Myocyte (in vitro differentiated cells): ENCODE measurements at regions not wholly inside any gene's neighbourhood (a gene's known extent, or its start where the extent isn't known, plus 50 kb on each side); places are given as distances from the start of the nearest gene placed in this dataset.
"Not testable (repeated sequence)": the region's sequence is repeated elsewhere in the genome, so short reads cannot be mapped to it uniquely, and the experiment has no call there.

Experiments
- DNase-seq: peaks from one replicate; pipeline ENCODE4 v3.0.0-alpha.2; 2012; ENCODE audit warnings: low read depth

DNA sequence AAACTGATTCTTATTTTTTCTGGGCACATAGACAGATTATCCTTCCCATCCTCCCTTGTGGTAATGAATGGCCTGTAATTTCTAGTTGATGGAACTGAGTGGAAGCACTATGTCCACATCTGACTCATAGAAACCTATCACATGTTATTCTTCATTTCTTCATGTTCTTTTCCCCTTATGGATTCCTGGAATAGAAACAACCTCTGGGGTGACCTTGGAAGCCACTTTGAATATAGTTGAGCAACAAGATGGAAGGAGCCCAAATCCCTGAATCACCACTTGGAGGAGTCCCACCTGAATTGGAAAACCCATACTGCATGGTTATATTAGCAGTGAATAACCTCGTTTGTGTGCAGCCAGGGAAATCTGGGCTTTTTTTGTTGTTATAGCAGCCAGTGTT is 137.8 kb downstream of the MID1IP1 start:
- no peak for DNase-seq

DNA sequence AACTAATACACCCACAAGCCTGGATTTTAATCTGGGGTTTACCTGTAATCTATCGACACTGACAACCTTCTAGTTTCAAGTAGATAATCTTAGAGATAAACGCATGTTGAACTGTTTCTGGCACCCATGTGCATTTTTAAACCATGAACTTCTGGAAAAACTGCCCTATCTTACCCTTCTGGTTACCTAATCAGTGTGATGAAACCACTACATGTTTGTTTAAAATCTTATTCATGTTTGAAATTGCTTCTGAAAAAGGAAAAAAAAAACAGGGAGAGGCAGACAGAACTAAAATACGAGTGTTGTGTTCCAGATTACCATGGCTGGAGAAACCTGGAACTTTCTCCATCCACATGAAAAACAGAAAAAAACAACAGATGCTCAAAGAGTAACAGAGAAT is 139.3 kb downstream of the MID1IP1 start:
- no peak for DNase-seq

DNA sequence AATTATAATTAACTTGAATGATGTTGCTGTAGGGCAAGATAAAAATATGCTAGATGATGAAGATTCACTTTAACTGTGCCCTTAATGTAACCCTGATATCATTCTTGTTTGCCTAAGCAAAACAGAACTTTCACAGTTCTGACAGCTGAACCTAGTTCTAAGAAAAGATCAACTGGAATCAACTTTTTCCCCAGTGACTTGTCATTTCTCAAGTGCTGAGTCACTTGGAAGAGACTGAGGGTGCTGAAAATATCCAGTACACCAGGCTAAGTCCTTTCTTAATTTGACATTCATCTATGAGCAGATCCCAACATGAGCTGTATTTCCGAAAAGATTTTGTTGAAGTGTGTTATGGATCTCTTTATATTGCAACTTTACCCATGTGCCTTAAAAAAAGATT is 140.4 kb downstream of the MID1IP1 start:
- peak; percentile 64 for DNase-seq

DNA sequence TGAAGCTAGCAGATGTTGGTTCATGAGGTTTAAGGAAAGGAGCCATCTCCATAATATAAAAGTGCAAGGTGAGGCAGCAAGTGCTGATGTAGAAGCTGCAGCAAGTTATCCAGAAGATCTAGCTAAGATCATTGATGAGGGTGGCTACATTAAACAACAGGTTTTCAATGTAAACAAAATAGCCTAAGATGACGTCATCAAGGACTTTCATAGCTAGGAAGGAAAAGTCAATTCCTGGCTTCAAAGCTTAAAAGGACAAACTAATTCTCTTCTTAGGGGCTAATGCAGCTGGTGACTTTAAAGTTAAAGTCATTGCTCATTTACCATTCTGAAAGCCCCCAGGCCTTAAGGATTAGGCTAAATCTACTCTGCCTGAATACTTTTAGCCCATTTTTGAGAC is 141.9 kb downstream of the MID1IP1 start:
- no peak for DNase-seq

DNA sequence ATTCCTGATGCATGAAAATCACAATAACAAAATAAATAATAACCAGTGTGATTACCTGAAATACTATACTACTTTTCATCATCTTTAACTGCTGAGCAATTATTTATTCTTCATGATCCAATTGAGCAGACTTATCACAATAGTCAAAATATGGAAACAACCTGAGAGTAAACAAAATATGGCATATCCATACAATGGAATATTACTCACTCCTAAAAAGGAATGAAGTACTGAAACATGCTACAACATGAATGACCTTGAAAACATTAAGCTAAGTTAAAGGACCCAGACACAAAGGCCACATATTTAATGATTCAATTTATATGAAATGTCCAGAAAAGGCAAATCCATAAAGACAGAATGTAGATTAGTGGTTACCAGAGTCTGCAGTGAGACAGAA is 146.8 kb downstream of the MID1IP1 start:
- DNase-seq, result no peak

DNA sequence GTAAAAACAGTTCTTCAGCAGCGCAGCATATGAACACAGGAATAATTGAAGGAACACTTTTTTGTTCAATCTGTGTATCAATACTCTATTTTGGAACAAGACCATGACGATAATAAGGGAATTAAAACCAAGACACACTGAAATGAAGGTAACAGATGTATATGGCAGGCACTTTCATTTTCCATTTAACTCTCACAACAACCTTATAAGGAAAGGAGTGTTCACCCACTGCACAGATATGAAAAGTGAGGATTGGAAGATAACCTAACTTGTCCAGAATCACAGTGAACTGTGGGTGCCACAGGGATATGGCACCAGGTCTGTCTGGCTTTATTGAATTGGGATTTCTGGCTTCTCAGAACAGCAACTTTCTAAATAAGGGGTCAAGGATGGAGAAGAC is 153.3 kb downstream of the MID1IP1 start:
- no peak for DNase-seq

DNA sequence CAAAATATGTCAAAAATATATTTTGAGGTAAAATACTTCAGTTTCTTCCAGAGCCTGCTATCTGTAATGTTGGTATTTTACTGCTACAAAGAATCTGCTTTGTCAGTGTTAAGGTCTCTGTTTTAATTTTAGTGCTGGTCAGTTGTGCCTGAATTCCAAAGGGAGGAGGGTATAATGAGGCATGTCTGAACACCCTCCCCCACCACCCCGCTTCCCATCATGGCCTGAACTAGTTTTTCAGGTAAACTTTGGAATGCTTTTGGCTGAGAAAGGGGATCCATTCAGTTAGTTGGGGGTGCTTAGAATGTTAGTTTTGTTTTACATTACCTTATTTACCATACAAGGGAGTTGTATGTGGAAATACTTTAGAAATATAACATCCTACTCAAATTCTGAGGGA is 158.5 kb downstream of the MID1IP1 start:
- peak; percentile 31 for DNase-seq

DNA sequence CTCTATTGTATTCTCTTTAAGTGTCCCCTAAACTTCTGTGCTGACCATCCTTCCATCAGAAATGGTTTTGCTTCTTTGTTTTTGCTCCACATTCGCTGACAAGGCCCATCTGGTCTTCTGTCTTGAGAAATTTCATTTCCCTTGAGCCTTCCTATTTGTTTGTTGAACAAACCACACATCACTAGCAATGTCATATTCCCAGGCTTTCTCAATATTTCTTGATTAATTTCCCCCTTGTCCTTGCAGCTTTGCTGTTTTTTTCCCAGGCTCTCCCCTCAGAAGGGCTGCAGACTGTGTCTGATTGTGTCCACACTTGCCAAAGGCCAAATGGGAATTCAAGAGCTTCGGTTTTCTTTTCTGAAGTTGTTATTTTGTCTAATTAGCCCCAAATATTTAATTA is 158.9 kb downstream of the MID1IP1 start:
- DNase-seq, result peak; percentile 36

DNA sequence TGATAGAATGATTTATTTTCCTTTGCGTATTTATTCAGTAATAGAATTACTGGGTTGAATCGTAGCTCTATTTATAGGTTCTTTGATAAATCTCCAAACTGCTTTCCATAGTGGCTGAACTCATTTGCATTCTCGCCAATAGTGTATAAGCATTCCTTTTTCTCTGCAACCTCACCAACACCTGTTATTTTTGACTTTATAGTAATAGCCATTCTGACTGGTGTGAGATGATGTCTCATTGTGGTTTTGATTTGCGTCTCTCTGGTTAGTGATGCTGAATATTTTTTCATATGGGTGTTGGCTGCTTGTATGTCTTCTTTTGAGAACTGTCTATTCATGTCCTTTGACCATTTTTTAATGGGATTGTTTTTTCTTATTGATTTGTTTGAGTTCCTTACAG is 160.7 kb downstream of the MID1IP1 start:
- peak; percentile 55 for DNase-seq

DNA sequence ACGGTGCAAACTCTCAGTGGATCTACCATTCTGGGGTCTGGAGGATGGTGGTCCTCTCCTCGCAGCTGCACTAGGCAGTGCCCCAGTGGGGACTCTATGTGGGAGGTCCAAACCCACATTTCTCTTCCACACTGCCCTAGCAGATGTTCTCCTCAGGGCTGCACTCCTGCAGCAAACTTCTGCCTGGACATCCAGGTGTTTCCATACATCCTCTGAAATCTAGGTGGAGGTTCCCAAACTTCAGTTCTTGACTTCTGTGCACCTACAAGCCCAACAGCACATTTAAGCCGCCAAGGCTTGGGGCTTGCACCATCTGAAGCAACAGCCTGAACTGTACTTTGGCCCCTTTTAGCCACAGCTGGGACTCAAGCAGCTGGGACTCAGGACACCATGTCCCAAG is 162.0 kb downstream of the MID1IP1 start:
- DNase-seq, result not testable (repeated sequence)

DNA sequence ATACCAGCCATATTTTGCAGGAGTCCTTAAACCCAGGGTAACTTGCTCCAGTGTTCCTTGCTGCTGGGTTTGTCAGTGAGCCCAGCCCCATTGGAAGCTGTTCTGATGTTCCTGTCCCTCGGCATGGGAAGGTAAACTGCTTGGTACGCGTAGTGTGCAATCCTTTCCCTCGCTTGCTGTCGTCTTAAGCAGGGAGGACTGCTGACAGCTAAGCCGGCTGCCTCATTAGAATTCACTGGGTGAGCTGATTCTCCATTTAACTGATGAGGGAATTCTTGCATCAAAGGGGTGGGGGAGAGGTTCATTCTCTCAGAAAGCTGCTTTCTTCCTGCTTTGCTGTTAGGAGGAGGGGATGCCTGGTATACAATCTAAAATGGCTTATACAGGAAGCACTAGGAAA is 164.6 kb downstream of the MID1IP1 start:
- no peak for DNase-seq

DNA sequence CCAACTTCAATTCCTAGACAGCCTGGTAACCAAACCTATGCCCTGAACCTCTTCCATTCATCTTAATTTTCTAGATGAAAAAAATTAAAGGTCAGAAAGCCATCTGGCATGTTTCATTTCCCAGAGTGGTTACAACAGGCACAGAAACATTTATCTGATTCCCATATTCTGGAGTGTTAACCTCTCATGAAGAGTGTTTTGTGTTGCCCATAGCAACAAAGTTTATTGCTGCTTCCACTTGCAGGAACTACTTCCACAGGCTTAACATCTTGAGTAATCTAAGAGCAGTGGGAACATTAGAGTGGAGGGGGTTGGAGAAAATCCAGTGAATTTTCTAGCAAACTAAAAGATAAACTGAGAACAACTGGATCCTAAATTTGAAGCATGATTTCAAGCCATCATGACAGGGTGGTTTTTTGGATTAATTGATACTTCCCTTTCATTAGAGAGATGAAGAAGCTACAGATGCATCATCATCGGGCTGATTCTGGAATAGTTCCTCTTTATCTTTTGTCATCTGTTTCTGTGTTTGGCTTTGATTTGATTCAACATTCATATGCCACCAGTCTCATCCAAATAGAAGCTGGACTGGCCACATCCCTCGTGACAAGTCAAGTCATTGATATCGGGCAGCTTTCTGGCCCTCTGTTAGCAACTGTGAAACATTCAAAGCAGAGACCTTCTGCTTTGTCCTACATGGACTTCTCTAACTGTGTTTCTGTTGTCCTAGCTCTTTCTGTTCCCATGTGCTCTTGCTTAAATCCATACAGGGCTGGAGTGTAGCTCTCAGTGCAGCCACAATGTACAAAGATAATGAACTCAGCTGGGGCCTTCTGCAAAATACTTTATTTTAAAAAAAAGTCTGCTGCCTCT is 167.3 kb downstream of the MID1IP1 start:
- DNase-seq, result peak; percentile 50

DNA sequence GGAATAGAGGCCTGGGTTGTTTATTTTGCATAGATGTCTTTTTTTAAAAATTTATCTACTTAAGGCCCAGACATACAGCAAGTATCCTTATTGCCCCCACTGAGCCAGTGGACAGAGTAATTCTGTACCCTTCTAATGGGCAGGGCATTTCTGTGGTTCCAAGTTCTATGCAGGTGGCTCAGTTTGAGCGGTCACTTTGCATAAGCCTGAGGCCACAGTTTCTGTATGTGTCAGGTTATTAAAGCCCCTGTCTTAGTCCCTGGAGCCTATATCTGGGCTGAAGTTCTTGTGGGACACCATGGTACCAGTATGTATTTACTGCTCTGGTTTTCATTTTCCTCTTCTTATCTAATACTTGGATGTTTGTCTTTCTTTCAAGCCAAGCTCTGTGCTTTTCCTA is 168.8 kb downstream of the MID1IP1 start:
- no peak for DNase-seq

DNA sequence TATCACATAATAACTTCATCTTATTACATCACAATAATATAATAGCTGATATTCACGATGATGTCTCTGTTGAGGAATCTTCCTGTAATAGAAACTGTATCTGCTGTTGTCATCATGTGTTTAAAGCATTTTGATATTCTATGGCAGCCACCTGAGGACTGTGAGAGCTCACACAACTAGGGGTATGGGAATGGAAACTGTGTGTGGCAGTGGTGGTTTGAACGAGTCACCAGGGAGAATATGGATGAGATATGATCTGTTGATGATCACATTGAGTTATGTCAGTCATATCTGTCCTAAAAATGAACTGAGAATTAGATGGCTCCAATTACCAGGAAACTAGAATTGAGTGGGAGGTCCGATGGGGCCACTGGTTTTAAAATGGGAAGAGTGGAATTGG is 169.6 kb downstream of the MID1IP1 start:
- DNase-seq, result no peak

DNA sequence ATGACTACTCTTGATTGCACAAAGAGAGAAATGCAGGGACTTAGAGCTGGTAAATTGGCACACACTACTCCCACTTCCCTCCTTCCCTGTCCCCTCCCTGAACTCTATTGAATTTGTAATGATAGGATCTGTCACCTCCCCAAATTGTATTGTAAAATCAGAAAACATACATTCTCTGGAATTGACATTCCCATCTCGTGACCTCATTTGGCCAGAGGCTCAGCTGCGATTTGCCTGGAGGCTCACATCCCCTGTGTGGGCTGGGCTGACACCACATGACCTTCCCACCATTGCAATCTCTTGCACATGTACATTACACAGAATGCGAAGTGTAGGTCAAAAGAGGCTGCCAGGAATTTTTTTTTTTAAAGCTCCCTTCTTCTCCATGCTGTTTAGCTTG is 172.1 kb downstream of the MID1IP1 start:
- DNase-seq, result no peak

DNA sequence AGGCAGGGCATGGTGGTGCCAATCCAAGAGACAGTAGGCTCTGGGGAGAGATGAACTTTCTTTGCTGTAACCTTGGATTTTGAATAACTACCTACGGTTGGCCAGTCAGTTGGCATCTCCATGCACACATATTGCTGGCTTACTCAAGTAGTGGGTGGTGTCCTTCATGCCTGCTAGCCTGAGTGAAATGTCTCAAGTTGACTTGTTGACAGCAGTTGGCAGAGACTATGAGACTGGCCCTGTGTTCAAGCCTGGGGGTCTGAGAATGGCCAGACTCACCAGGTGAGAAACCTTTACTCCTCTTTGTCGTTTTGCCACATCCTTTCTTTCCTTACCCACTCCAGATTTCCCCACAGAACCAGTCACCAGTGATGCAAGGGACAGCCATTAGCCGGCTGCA is 173.3 kb downstream of the MID1IP1 start:
- DNase-seq, result no peak

DNA sequence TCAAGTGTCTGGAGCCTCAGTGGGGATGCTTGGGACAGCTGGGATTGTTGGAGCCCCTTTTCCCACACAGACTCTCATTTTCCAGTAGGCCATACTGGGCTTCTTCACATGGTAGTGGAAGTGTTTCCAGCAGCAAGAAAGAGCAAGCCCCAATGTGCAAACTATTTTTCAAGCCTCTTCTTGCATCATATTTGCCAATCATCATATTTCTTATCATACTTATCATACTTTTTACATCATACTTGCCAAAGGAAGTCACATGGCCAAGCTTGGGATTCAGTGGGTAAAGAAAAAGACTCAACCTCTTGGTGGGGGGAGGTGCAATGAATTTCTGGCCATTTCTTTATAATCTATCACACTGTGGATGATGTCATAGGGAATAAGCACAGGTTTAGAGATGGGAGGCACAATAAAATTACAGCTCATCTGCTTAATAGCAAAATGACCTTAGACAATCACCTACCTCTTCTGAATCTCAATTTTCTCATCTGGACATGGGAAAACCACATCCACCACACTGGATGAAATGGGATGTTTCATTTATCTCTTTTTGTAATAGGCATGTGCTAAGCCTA is 174.2 kb downstream of the MID1IP1 start:
- no peak for DNase-seq

DNA sequence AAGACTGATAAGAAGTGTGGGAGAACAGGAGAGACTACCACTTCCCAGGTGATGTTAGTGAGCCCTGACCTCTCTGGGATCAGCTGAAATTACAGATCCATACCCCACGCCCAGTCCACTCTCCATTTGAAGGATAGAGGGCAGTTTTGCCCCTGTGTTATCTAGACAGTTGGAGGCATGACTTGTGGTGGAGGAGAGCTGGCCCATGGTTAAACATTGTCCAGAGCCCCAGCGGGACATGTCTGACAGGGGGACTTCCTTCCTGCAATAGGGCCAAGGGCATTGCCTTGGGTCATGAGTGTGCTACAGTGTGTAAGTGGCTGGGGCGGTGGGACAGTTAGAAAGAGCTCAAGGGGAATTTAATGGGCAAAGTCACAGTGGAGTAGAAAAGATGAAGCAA is 181.1 kb downstream of the MID1IP1 start:
- DNase-seq, result no peak

DNA sequence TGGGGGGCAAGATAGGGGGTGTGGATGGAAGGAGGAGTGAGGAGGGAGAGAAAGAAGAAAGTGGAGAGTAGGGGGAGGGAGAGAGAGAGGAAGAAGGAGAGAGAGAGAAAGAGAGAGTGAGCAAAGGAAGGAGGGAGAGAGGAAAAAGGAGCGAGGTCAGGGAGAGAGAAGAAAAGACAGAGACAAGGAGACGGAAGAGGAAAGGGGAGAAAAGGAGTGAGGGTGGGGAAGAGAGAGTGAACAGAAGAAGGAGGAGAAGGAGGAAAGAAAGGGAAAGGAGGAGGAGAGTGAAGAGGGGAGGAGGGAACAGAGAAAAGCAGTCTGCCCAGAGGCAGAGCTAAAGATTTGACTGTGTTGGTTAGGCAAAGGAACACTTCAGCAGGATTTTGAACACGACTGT is 181.6 kb downstream of the MID1IP1 start:
- DNase-seq, result no peak

DNA sequence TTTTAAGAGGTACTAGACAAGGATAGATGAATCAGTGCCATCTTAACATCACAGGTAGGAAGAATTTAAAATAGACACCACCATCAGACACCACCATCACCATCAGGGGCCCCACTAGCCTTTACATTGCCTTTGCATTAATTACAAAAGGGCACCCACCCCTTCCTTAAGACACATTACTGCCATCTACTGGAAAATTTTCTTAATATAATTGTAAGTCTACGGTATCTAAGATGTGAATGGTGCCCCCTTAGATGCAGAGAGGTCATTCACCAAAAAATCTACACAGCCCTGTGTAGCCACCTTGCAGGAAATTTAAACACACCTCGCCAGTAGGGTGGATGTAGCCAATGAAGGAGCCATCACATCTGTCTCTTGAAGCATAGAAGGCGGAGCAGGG is 184.1 kb downstream of the MID1IP1 start:
- DNase-seq, result peak; percentile 13

DNA sequence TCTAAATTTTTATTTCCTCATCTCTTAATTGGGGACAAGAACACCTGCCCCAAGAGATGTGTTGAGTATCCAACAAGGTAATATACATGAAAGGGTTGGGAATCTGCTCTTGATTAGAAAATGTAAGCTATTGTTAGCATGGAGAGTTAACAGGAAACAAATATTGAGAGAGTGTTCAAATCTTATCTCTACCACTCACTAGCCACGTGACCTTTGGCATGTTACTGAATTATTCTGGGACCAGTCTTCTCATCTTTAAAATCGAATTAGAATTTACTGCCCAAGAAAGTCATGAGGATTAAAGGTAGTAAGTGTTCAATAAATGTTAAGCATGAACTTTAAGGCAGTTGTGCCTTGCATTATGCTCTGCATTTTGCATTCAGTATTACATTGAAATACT is 184.7 kb downstream of the MID1IP1 start:
- DNase-seq, result no peak

DNA sequence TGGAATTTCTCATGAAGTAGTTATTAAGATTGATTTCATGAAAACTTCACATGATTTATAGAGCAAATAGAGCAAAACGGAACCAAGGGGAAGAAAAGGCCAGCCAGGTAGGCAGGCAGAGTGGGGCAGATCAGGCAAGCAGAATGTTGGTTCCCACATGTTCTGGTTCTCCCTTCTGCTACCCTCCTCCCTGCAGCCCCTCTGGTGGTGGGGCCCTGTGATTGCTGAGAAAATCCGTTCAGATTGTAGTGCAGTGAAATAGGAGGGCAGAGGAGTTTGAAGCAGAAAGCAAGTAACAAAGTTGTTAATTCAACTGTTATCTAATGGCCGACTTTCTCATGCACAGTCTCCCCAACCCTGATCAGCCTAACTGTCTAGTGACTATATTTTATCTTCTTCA is 185.3 kb downstream of the MID1IP1 start:
- no peak for DNase-seq

DNA sequence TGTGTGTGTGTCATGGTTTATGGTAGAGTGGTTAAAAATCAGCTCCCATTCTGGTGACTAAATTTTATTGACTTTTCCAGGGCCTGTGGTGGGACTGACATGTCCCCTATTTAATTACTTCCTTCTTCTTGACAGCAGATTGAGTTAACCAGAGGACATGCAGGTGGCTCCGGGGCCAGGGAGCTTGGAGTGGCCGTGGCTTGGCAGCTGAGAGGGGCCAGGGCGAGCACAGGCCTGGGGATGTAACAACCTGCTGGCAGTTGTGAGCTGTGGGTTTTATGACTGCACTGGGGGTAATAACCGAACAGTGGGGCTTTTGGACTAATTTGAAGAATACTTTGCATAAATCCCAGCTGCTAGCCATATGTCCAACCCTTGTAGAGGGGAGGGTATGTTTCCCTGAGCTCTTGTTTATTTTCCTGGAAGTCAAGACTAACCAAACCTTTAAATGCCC is 186.0 kb downstream of the MID1IP1 start:
- DNase-seq, result peak; percentile 57
